Upper lobe of left lung (tissue), 6 donors: ENCODE measurements at regions not wholly inside any gene's neighbourhood (a gene's known extent, or its start where the extent isn't known, plus 50 kb on each side); places are given as distances from the start of the nearest gene placed in this dataset.
"Not testable (repeated sequence)": the region's sequence is repeated elsewhere in the genome, so short reads cannot be mapped to it uniquely, and the experiment has no call there.

Experiments used
- ATAC-seq, 2 donors: fragments of 200-7000 bp; cut with Tn5 transposase; one replicate each; pipeline ENCODE4 v1.9.1; 2022; ENCODE audit warnings: mild to moderate bottlenecking in 2 of 2, moderate library complexity in 2 of 2; ENCODE audit not compliant: low FRiP score in 2 of 2
- DNase-seq, 2 donors: peaks; one replicate each; pipeline ENCODE4 v3.0.0-alpha.2; 2019 to 2020
- H3K27ac ChIP-seq, 4 donors: fragments of 200-600 bp; sonication (generic); one replicate each; pipeline ENCODE4 v1.5.1; 2016 to 2019
- H3K27me3 ChIP-seq, 4 donors: fragments of 200-600 bp; sonication (generic); one replicate each; pipeline ENCODE4 v1.5.1; 2017 to 2019
- H3K36me3 ChIP-seq, 4 donors: fragments of 200-600 bp; sonication (generic); one replicate each; pipeline ENCODE4 v1.5.1; 2016 to 2019
- H3K4me1 ChIP-seq, 4 donors: fragments of 200-600 bp; sonication (generic); one replicate each; pipeline ENCODE4 v1.5.1; 2018 to 2019
- H3K4me3 ChIP-seq, 4 donors: fragments of 200-600 bp; sonication (generic); one replicate each; pipeline ENCODE4 v1.5.1; 2017 to 2019; ENCODE audit warnings: mild to moderate bottlenecking in 2 of 4, moderate library complexity in 1 of 4
- H3K9me3 ChIP-seq, 4 donors: fragments of 200-600 bp; sonication (generic); one replicate each; pipeline ENCODE4 v1.5.1; 2018 to 2019
- CTCF ChIP-seq, 6 experiments: fragments of 450-650 bp in 4 of 6; fragments of 200-600 bp in 2 of 6; sonication (generic) in 2 of 6; IDR thresholded peaks; one replicate each; pipeline ENCODE4 v1.5.1; 2016 to 2019; ENCODE audit warnings: antibody characterized with exemption in 6 of 6
- EP300 ChIP-seq, 4 donors: sonication (generic); formaldehyde crosslinking; IDR thresholded peaks; one replicate each; pipeline ENCODE4 v1.5.1; 2017; ENCODE audit warnings: antibody characterized with exemption in 4 of 4, control low read depth in 2 of 4
- POLR2A ChIP-seq, 4 donors: fragments of 450-650 bp; IDR thresholded peaks; one replicate each; pipeline ENCODE4 v1.5.1; 2016 to 2017; ENCODE audit warnings: antibody characterized with exemption in 4 of 4, mild to moderate bottlenecking in 2 of 4
- POLR2AphosphoS5 ChIP-seq, 2 donors: sonication (generic); formaldehyde crosslinking; IDR thresholded peaks; one replicate each; pipeline ENCODE4 v1.5.1; 2017; ENCODE audit warnings: antibody characterized with exemption in 2 of 2
- WGBS, 2 donors: methylation state at CpG; one replicate each; pipeline ENCODE4 v1.1.5; 2017 to 2018; 5-methylcytosine and 5-hydroxymethylcytosine counted together
- donor health status: DM: no; HTN: no; CAD: no; lungs with moderate emphysema.
- donor health status: DM: no; HTN: yes; CAD: no; lungs with severe emphysema.

- WGBS, 2 donors = 57 to 78% methylated on average over 1 of the region's 1 CpG
- no peaks in the 10 kb centered on the region for H3K4me1 ChIP-seq
Observed at GRCh38 chr6:130643361-130643760, 183.8 kb upstream of the SMLR1 start.

GRCh38 chr6:130644175-130644574 lies 183.0 kb upstream of the SMLR1 start:
- 86 to 96% methylated on average over 2 of the region's 2 CpGs for WGBS, 2 donors
- H3K4me3 ChIP-seq = no peak overlapping the region
- no peak for ATAC-seq
- H3K4me1 ChIP-seq = no peaks in the 10 kb centered on the region
- no peak overlapping the region for H3K27ac ChIP-seq
- H3K27me3 ChIP-seq = no peaks in the 10 kb centered on the region
- no peaks in the 10 kb centered on the region for H3K36me3 ChIP-seq
- no peak for DNase-seq
- peaks cover 4 to 12% (median 6%) of the 10 kb centered on the region in 4 donors for H3K9me3 ChIP-seq
- TF ChIP-seq EP300 (IDR thresholded peaks at IDR 0.05) = no peak
- no peak for TF ChIP-seq POLR2A (IDR thresholded peaks at IDR 0.05)
- no peak for TF ChIP-seq CTCF (IDR thresholded peaks at IDR 0.05)
- no peak for TF ChIP-seq POLR2AphosphoS5 (IDR thresholded peaks at IDR 0.05)

More at GRCh38 chr6:130643361-130643760, 183.8 kb upstream of the SMLR1 start:
- Histone ChIP-seq H3K27me3 (no peaks in the 10 kb centered on the region), H3K9me3 (peaks cover 4 to 12% (median 6%) of the 10 kb centered on the region in 4 donors), H3K36me3 (no peaks in the 10 kb centered on the region), H3K27ac (no peak overlapping the region), H3K4me3 (no peak overlapping the region)
- ATAC-seq = no peak
- TF ChIP-seq CTCF (IDR thresholded peaks at IDR 0.05) (no peak), POLR2AphosphoS5 (IDR thresholded peaks at IDR 0.05) (no peak), EP300 (IDR thresholded peaks at IDR 0.05) (no peak), POLR2A (IDR thresholded peaks at IDR 0.05) (no peak)
- DNase-seq = no peak

- not testable (repeated sequence) for H3K4me1 ChIP-seq, DNase-seq, H3K36me3 ChIP-seq, H3K27me3 ChIP-seq, H3K27ac ChIP-seq, H3K4me3 ChIP-seq, ATAC-seq
- peaks cover 4 to 12% (median 6%) of the 10 kb centered on the region in 4 donors for H3K9me3 ChIP-seq
- 94 to 99% methylated on average over 3 of the region's 3 CpGs for WGBS, 2 donors
Observed at GRCh38 chr6:130644769-130645168, 182.4 kb upstream of the SMLR1 start.

- no peak for DNase-seq
Observed at GRCh38 chr6:130647246-130647645, 180.0 kb upstream of the SMLR1 start.

GRCh38 chr6:130655586-130655985 lies 171.6 kb upstream of the SMLR1 start:
- 85 to 88% methylated on average over 1 of the region's 1 CpG for WGBS, 2 donors
- no peaks in the 10 kb centered on the region for H3K36me3 ChIP-seq
- no peaks in the 10 kb centered on the region for H3K27me3 ChIP-seq
- no peak for ATAC-seq
- H3K9me3 ChIP-seq = no peaks in the 10 kb centered on the region
- no peak overlapping the region for H3K4me3 ChIP-seq
- H3K27ac ChIP-seq = no peak overlapping the region
- DNase-seq = no peak
- TF ChIP-seq POLR2A (IDR thresholded peaks at IDR 0.05) (no peak), EP300 (IDR thresholded peaks at IDR 0.05) (no peak), CTCF (IDR thresholded peaks at IDR 0.05) (no peak), POLR2AphosphoS5 (IDR thresholded peaks at IDR 0.05) (no peak)
- H3K4me1 ChIP-seq = no peaks in the 10 kb centered on the region

More at GRCh38 chr6:130647246-130647645, 180.0 kb upstream of the SMLR1 start:
- Histone ChIP-seq H3K27me3 (no peaks in the 10 kb centered on the region), H3K4me1 (no peaks in the 10 kb centered on the region), H3K9me3 (peaks cover 4 to 12% (median 6%) of the 10 kb centered on the region in 4 donors), H3K4me3 (no peak overlapping the region), H3K27ac (no peak overlapping the region), H3K36me3 (no peaks in the 10 kb centered on the region)
- no peak for ATAC-seq
- TF ChIP-seq EP300 (IDR thresholded peaks at IDR 0.05) (no peak), CTCF (IDR thresholded peaks at IDR 0.05) (no peak), POLR2AphosphoS5 (IDR thresholded peaks at IDR 0.05) (no peak), POLR2A (IDR thresholded peaks at IDR 0.05) (no peak)
